DOHH2 (cell line): ENCODE measurements at regions not wholly inside any gene's neighbourhood (a gene's known extent, or its start where the extent isn't known, plus 50 kb on each side); places are given as distances from the start of the nearest gene placed in this dataset.
"Not testable (repeated sequence)": the region's sequence is repeated elsewhere in the genome, so short reads cannot be mapped to it uniquely, and the experiment has no call there.

Experiments used
- H3F3A ChIP-seq: fragments of 200-600 bp; sonication (generic), shearing (Covaris generic); 2 replicates; pipeline ENCODE4 v1.6.0; 2016; ENCODE audit warnings: antibody characterized with exemption, mild to moderate bottlenecking; ENCODE audit not compliant: control insufficient read depth, insufficient read depth
- H3K27ac ChIP-seq: fragments of 200-600 bp; sonication (generic); 2 replicates; pipeline ENCODE4 v1.5.1; 2014; ENCODE audit warnings: low read depth, mild to moderate bottlenecking, low read length, moderate library complexity
- H3K27me3 ChIP-seq: fragments of 200-600 bp; sonication (generic); 2 replicates; pipeline ENCODE4 v1.6.1; 2014; ENCODE audit warnings: mild to moderate bottlenecking, low read length, mixed read lengths; ENCODE audit not compliant: control insufficient read depth
- H3K36me3 ChIP-seq: fragments of 200-600 bp; sonication (generic); 2 replicates; pipeline ENCODE4 v1.6.1; 2014; ENCODE audit warnings: mild to moderate bottlenecking, low read length, moderate library complexity, mixed read lengths; ENCODE audit not compliant: control insufficient read depth
- H3K4me1 ChIP-seq: fragments of 200-600 bp; sonication (generic); 2 replicates; pipeline ENCODE4 v1.6.1; 2014; ENCODE audit warnings: mild to moderate bottlenecking, low read length, mixed read lengths; ENCODE audit not compliant: control insufficient read depth
- H3K4me2 ChIP-seq: fragments of 200-600 bp; sonication (generic); 2 replicates; pipeline ENCODE4 v1.6.0; 2014; ENCODE audit warnings: mild to moderate bottlenecking, low read length, moderate library complexity
- H3K4me3 ChIP-seq: fragments of 200-600 bp; sonication (generic); 2 replicates; pipeline ENCODE4 v1.5.1; 2014; ENCODE audit warnings: mild to moderate bottlenecking, low read length, mixed read lengths
- H3K79me2 ChIP-seq: fragments of 200-600 bp; sonication (generic); 2 replicates; pipeline ENCODE4 v1.6.1; 2014; ENCODE audit warnings: mild to moderate bottlenecking, low read length, mixed read lengths; ENCODE audit not compliant: control insufficient read depth
- H3K9me2 ChIP-seq: fragments of 200-600 bp; sonication (generic); replicated peaks from 2 replicates; pipeline ENCODE4 v1.6.1; 2014; ENCODE audit warnings: mild to moderate bottlenecking, low read length, mixed read lengths; ENCODE audit not compliant: control insufficient read depth
- H3K9me3 ChIP-seq: fragments of 200-600 bp; sonication (generic); 2 replicates; pipeline ENCODE4 v1.6.1; 2014; ENCODE audit warnings: antibody characterized with exemption, low read length, mixed read lengths; ENCODE audit not compliant: control insufficient read depth, insufficient read depth
- H4K20me1 ChIP-seq: fragments of 200-600 bp; sonication (generic); 2 replicates; pipeline ENCODE4 v1.6.0; 2014; ENCODE audit warnings: low read depth, mild to moderate bottlenecking, antibody characterized with exemption, low read length, moderate library complexity; ENCODE audit not compliant: control insufficient read depth, insufficient read depth
- CTCF ChIP-seq: fragments of 200-600 bp; sonication (generic); IDR thresholded peaks from one replicate; pipeline ENCODE4 v1.5.1; 2014; ENCODE audit warnings: antibody characterized with exemption, mild to moderate bottlenecking, low read depth, low read length; ENCODE audit not compliant: poor library complexity, severe bottlenecking
- EZH2phosphoT487 ChIP-seq: fragments of 200-600 bp; sonication (generic); IDR thresholded peaks from 2 replicates; pipeline ENCODE4 v1.6.1; 2017; ENCODE audit warnings: borderline replicate concordance, mild to moderate bottlenecking, antibody characterized with exemption, low read length, moderate library complexity, mixed read lengths

DNA sequence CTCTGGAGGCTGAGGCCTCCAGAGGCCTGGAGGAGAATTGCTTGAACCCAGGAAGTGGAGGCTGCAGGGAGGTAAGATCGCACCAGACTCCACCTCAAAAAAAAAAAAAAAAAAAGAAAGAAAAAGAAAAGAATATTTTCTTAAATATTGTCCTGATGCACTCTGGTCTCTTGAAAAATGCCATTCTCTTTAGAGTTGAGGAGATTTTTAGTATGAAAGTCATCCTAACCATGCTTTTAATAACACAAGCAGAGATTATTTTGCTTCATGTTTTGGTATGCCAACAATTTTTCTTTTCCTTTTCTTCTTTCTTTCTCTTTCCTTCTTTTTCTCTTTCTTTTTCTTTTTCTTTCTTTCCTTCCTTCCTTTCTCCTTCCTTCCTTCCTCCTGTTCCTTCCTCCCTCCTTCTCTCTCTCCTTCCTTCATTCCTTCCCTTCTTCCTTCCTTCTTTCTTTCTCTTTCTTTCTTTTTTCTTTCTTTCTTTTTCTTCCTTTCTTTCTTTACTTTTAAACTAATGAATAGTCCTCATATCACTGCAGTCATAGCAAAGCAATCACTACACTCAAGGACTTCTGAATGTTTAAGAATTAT is 116.9 kb upstream of the CCNH start:
- no peaks in the 10 kb centered on the region for H3K36me3 ChIP-seq
- no peak overlapping the region for H3K27ac ChIP-seq
- no peak overlapping the region for H3K4me3 ChIP-seq
- H3K4me2 ChIP-seq = no peak overlapping the region
- no peaks in the 10 kb centered on the region for H4K20me1 ChIP-seq
- H3K27me3 ChIP-seq = no peaks in the 10 kb centered on the region
- no peaks in the 10 kb centered on the region for H3K9me3 ChIP-seq
- no peaks in the 10 kb centered on the region for H3K4me1 ChIP-seq
- no peak for TF ChIP-seq EZH2phosphoT487
- no peak for TF ChIP-seq CTCF
- H3F3A ChIP-seq = no peaks in the 10 kb centered on the region
- no peaks in the 10 kb centered on the region for H3K79me2 ChIP-seq
- H3K9me2 ChIP-seq = no peaks in the 10 kb centered on the region

DNA sequence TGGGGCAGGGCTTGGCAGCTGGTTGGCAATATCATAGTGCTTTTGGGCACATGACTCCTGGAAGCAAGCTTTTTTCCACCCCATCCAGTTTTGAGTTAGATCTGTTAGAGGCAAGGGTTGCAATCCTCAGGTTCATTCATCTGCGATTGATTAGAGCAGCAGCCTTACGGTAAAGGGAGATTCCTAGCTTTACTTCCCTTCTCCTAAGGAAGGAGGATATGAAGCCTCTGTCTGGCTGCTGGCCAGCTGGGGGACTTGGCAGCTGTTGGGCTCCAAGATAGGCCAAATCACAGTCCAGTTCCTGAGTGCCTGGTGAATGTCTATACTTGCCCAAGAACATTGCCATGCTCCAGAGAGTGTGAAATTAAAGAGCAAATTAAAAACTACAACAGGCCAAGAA is 113.4 kb upstream of the CCNH start:
- TF ChIP-seq CTCF = no peak
- no peak for TF ChIP-seq EZH2phosphoT487
- Histone ChIP-seq H4K20me1 (no peaks in the 10 kb centered on the region), H3K4me3 (no peak overlapping the region), H3K4me2 (no peak overlapping the region), H3F3A (no peaks in the 10 kb centered on the region), H3K9me2 (no peaks in the 10 kb centered on the region), H3K36me3 (no peaks in the 10 kb centered on the region), H3K79me2 (no peaks in the 10 kb centered on the region), H3K4me1 (no peaks in the 10 kb centered on the region), H3K9me3 (no peaks in the 10 kb centered on the region), H3K27me3 (no peaks in the 10 kb centered on the region), H3K27ac (no peak overlapping the region)

GRCh38 chr5:87524217-87524616 is 111.5 kb upstream of the CCNH start:
- H3K4me2 ChIP-seq = no peak overlapping the region
- H3K79me2 ChIP-seq = no peaks in the 10 kb centered on the region

GRCh38 chr5:87511778-87512177 is 99.0 kb upstream of the CCNH start:
- not testable (repeated sequence) for H3K27me3 ChIP-seq, H3K9me2 ChIP-seq, H3K36me3 ChIP-seq, H3K4me2 ChIP-seq, H3K4me3 ChIP-seq, H3K27ac ChIP-seq, H3K9me3 ChIP-seq, H3K4me1 ChIP-seq, H3K79me2 ChIP-seq, H3F3A ChIP-seq, H4K20me1 ChIP-seq

More at GRCh38 chr5:87524217-87524616, 111.5 kb upstream of the CCNH start:
- Histone ChIP-seq H3K4me1 (no peaks in the 10 kb centered on the region), H3K36me3 (no peaks in the 10 kb centered on the region), H3K9me3 (no peaks in the 10 kb centered on the region), H3F3A (no peaks in the 10 kb centered on the region), H3K27ac (no peak overlapping the region), H4K20me1 (no peaks in the 10 kb centered on the region), H3K9me2 (no peaks in the 10 kb centered on the region), H3K27me3 (no peaks in the 10 kb centered on the region), H3K4me3 (no peak overlapping the region)
- TF ChIP-seq CTCF = no peak
- no peak for TF ChIP-seq EZH2phosphoT487
